ENCODE measurements at regions not wholly inside any gene's neighbourhood (a gene's known extent, or its start where the extent isn't known, plus 50 kb on each side); places are given as distances from the start of the nearest gene placed in this dataset.

- Histone ChIP-seq H3K27me3 (no peaks in the 10 kb centered on the region), H3K4me1 (no peaks in the 10 kb centered on the region), H3K9me3 (no peaks in the 10 kb centered on the region; the same call in 1 of the 2 replicates), H3K4me3 (ENCODE audit: low read depth, low read length) (no peak overlapping the region), H3K36me3 (no peaks in the 10 kb centered on the region)
- no peak for DNase-seq
- no peak for TF ChIP-seq CTCF (IDR thresholded peaks at IDR 0.05; ENCODE audit: low read depth, low read length)
These were observed 427.4 kb downstream of the GATA3 start for GRCh38 chr10:8481718-8482504.

DNA sequence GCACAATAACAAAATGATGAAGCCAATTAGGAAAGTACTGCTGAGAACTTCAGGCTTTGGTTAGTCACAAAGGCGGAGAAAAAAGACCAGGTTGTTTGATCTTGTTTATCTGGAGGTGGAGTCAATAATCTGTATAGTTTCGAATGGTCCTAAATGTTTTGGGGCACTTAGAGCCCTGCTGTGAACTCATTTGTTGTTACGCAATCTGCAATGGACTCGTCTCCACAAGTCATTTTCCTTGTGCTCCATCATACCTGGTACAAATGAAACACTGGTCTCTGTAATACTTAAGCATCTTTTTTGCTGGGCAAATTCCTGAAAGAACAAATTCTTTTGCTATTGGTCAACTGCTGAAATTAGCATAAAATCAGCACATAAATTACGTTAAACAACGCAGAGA is 430.5 kb downstream of the GATA3 start:
- Histone ChIP-seq H3K4me3 (ENCODE audit: low read depth, low read length) (no peak overlapping the region), H3K36me3 (no peaks in the 10 kb centered on the region), H3K4me1 (peaks cover 9% of the 10 kb centered on the region), H3K9me3 (no peaks in the 10 kb centered on the region), H3K27me3 (no peaks in the 10 kb centered on the region)
- no peak for DNase-seq
- TF ChIP-seq CTCF (IDR thresholded peaks at IDR 0.05; ENCODE audit: low read depth, low read length) = no peak

DNA sequence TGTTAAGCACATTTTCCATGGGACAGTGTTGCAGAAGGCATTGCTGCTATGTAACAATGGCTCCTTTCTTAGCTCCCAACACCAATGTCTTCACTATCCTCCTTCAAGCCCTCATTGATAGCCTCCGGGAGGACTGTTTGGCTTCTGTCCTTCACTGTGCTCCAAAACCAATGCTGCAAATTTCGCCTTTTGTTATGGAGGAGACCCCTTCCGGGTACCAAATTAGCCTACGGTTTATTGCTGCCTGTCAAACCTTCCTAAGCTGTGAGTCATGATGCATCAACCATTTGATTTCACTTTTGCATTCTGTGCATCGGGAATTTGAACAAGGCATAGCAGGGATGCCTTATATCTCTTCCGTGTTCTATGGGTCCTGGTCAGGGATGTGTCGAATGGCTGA is 432.9 kb downstream of the GATA3 start:
- no peak for TF ChIP-seq CTCF (IDR thresholded peaks at IDR 0.05; ENCODE audit: low read depth, low read length)
- DNase-seq = no peak
- H3K4me3 ChIP-seq (ENCODE audit: low read depth, low read length) = no peak overlapping the region
- no peaks in the 10 kb centered on the region for H3K36me3 ChIP-seq
- peaks cover 11% of the 10 kb centered on the region for H3K4me1 ChIP-seq
- H3K9me3 ChIP-seq = no peaks in the 10 kb centered on the region
- H3K27me3 ChIP-seq = no peaks in the 10 kb centered on the region

GRCh38 chr10:8489232-8489631 is 434.7 kb downstream of the GATA3 start:
- no peak overlapping the region for H3K4me3 ChIP-seq (ENCODE audit: low read depth, low read length)
- H3K9me3 ChIP-seq = no peaks in the 10 kb centered on the region
- no peak for TF ChIP-seq CTCF (IDR thresholded peaks at IDR 0.05; ENCODE audit: low read depth, low read length)
- peaks cover 11% of the 10 kb centered on the region for H3K4me1 ChIP-seq
- no peaks in the 10 kb centered on the region for H3K36me3 ChIP-seq
- no peaks in the 10 kb centered on the region for H3K27me3 ChIP-seq
- DNase-seq = no peak

GRCh38 chr10:8489823-8490222 is 435.3 kb downstream of the GATA3 start:
- H3K4me3 ChIP-seq (ENCODE audit: low read depth, low read length) = no peak overlapping the region
- H3K36me3 ChIP-seq = no peaks in the 10 kb centered on the region
- no peaks in the 10 kb centered on the region for H3K9me3 ChIP-seq
- TF ChIP-seq CTCF (IDR thresholded peaks at IDR 0.05; ENCODE audit: low read depth, low read length) = no peak; the same call in 1 of the 2 replicates
- peak; percentile 68 for DNase-seq
- no peaks in the 10 kb centered on the region for H3K27me3 ChIP-seq
- peaks cover 11% of the 10 kb centered on the region for H3K4me1 ChIP-seq

DNA sequence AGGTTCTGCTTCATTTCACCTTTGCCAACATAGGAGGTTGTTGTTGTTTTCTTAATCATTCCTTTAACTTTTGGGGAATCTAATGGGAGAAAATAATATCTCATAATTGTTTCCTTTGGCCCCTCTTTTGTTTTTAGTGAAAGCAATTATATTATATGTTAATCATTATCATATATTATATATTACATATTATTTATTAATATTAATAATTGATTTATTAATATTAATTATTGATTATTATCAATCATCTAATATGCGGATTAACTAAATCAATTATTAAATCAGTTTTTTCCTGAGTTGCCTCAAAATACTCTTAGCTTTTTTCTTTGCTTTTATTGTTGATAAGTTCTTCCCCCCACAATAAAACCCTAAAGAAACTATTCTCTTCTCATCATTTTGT is 443.8 kb downstream of the GATA3 start:
- no peak for DNase-seq
- H3K9me3 ChIP-seq = no peaks in the 10 kb centered on the region
- no peak for TF ChIP-seq CTCF (IDR thresholded peaks at IDR 0.05; ENCODE audit: low read depth, low read length)
- H3K4me3 ChIP-seq (ENCODE audit: low read depth, low read length) = no peak overlapping the region
- H3K36me3 ChIP-seq = no peaks in the 10 kb centered on the region
- H3K27me3 ChIP-seq = no peaks in the 10 kb centered on the region
- H3K4me1 ChIP-seq = no peaks in the 10 kb centered on the region
